ENCODE measurements at regions not wholly inside any gene's neighbourhood (a gene's known extent, or its start where the extent isn't known, plus 50 kb on each side); places are given as distances from the start of the nearest gene placed in this dataset.

GRCh38 chr3:134427400-134428111 lies 53.3 kb upstream of the AMOTL2 start:
- TF ChIP-seq JUND (IDR thresholded peaks at IDR 0.05; ENCODE audit: low read depth), result no peak
- peak in 1 of 2 experiments; percentile 78 for DNase-seq (ENCODE audit: low read depth in 1 of 2, low spot score in 1 of 2)
- in situ Hi-C loops (cut with HindIII; ENCODE audit: low pct_unique_long_range_greater_than_20kb, low sequenced_read_pairs), result no loop called here

- TF ChIP-seq JUND (IDR thresholded peaks at IDR 0.05; ENCODE audit: low read depth), result no peak
- in situ Hi-C loops (cut with HindIII; ENCODE audit: low pct_unique_long_range_greater_than_20kb, low sequenced_read_pairs), result no loop called here
- DNase-seq (ENCODE audit: low read depth in 1 of 2, low spot score in 1 of 2), result no peak
These were observed 52.5 kb upstream of the AMOTL2 start for GRCh38 chr3:134426660-134427181.

- no peak for TF ChIP-seq JUND (IDR thresholded peaks at IDR 0.05; ENCODE audit: low read depth)
- in situ Hi-C loops (cut with HindIII; ENCODE audit: low pct_unique_long_range_greater_than_20kb, low sequenced_read_pairs), result no loop called here
- no peak for DNase-seq (ENCODE audit: low read depth in 1 of 2, low spot score in 1 of 2)
These were observed 51.7 kb upstream of the AMOTL2 start for GRCh38 chr3:134425943-134426342.

Measured in T47D (cell line).